H1 (cell line): ENCODE measurements at regions not wholly inside any gene's neighbourhood (a gene's known extent, or its start where the extent isn't known, plus 50 kb on each side); places are given as distances from the start of the nearest gene placed in this dataset.

Source experiments
- TF ChIP-seq, protein P1 (sequence below): IDR thresholded peaks from 2 replicates; pipeline ENCODE4 v1.6.1; 2012; ENCODE audit warnings: inconsistent platforms

DNA sequence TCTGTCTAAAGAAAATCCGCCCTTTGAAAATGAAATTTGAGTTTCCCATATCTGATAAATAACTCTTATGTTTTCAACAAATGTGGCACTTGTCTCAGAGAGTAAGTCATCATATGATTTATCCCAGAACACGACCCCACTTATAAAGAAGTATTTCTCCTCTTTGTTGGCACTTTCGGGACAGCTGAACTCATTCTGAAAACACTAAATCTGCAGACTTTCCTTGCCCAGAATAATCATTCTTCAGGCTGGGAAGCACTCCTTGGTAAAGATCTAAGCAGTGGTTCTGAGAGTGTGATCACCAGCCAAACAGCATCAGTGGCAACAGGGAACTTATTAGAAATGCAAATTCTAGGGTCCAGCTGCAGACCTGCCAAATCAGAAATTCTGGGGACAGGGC, 532.2 kb upstream of the API5 start (continued):
- TF ChIP-seq, protein P1, sequence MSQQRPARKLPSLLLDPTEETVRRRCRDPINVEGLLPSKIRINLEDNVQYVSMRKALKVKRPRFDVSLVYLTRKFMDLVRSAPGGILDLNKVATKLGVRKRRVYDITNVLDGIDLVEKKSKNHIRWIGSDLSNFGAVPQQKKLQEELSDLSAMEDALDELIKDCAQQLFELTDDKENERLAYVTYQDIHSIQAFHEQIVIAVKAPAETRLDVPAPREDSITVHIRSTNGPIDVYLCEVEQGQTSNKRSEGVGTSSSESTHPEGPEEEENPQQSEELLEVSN = no peak
